ENCODE measurements at regions not wholly inside any gene's neighbourhood (a gene's known extent, or its start where the extent isn't known, plus 50 kb on each side); places are given as distances from the start of the nearest gene placed in this dataset.

GRCh38 chr1:69220672-69221071 is 347.1 kb upstream of the LRRC7 start:
- WGBS, 5 donors, result 78 to 100% (median 92%) methylated on average over 1 of the region's 1 CpG

GRCh38 chr1:69221524-69221923 is 346.2 kb upstream of the LRRC7 start:
- peaks cover 0 to under 1% (median 0%) of the 10 kb centered on the region in 8 donors for H3K9me3 ChIP-seq
- TF ChIP-seq POLR2AphosphoS5 (IDR thresholded peaks at IDR 0.05) (no peak), CTCF (IDR thresholded peaks at IDR 0.05 in 8 of 11, conservative IDR thresholded peaks at IDR 0.05 in 3 of 11) (no peak), POLR2A (IDR thresholded peaks at IDR 0.05) (no peak)
- H3K27me3 ChIP-seq (replicated peaks in 1 of 7), result no peaks in the 10 kb centered on the region
- H3K4me3 ChIP-seq, result no peak overlapping the region
- H3K27ac ChIP-seq, result no peak overlapping the region
- DNase-seq, result no peak
- H3K36me3 ChIP-seq, result no peaks in the 10 kb centered on the region
- intact Hi-C loops (cut with DNase I; ENCODE audit: low total_unique reads), result no loop called here
- 46 to 63% (median 51%) methylated on average over 1 of the region's 1 CpG for WGBS, 5 donors
- no peaks in the 10 kb centered on the region for H3K4me1 ChIP-seq

More at GRCh38 chr1:69220672-69221071, 347.1 kb upstream of the LRRC7 start:
- H3K4me1 ChIP-seq, result no peaks in the 10 kb centered on the region
- H3K4me3 ChIP-seq, result no peak overlapping the region
- TF ChIP-seq CTCF (IDR thresholded peaks at IDR 0.05 in 8 of 11, conservative IDR thresholded peaks at IDR 0.05 in 3 of 11), result no peak
- TF ChIP-seq POLR2A (IDR thresholded peaks at IDR 0.05), result no peak
- no peak for TF ChIP-seq POLR2AphosphoS5 (IDR thresholded peaks at IDR 0.05)
- intact Hi-C loops (cut with DNase I; ENCODE audit: low total_unique reads), result no loop called here
- peaks cover 0 to 8% (median 3%) of the 10 kb centered on the region in 8 donors for H3K9me3 ChIP-seq
- H3K27ac ChIP-seq, result no peak overlapping the region
- H3K36me3 ChIP-seq, result no peaks in the 10 kb centered on the region
- no peak for DNase-seq
- H3K27me3 ChIP-seq (replicated peaks in 1 of 7), result no peaks in the 10 kb centered on the region

GRCh38 chr1:69223156-69223555 is 344.6 kb upstream of the LRRC7 start:
- intact Hi-C loops (cut with DNase I; ENCODE audit: low total_unique reads), result no loop called here
- Histone ChIP-seq H3K27me3 (replicated peaks in 1 of 7) (no peaks in the 10 kb centered on the region), H3K4me1 (no peaks in the 10 kb centered on the region), H3K27ac (no peak overlapping the region), H3K9me3 (no peaks in the 10 kb centered on the region), H3K36me3 (no peaks in the 10 kb centered on the region), H3K4me3 (no peak overlapping the region)
- DNase-seq, result no peak
- TF ChIP-seq CTCF (IDR thresholded peaks at IDR 0.05 in 8 of 11, conservative IDR thresholded peaks at IDR 0.05 in 3 of 11) (no peak), POLR2AphosphoS5 (IDR thresholded peaks at IDR 0.05) (no peak), POLR2A (IDR thresholded peaks at IDR 0.05) (no peak)
- 33 to 50% (median 37%) methylated on average over 1 of the region's 1 CpG for WGBS, 5 donors

GRCh38 chr1:69228501-69228900 is 339.2 kb upstream of the LRRC7 start:
- H3K9me3 ChIP-seq, result no peaks in the 10 kb centered on the region
- DNase-seq, result no peak
- TF ChIP-seq POLR2A (IDR thresholded peaks at IDR 0.05) (no peak), POLR2AphosphoS5 (IDR thresholded peaks at IDR 0.05) (no peak), CTCF (IDR thresholded peaks at IDR 0.05 in 8 of 11, conservative IDR thresholded peaks at IDR 0.05 in 3 of 11) (no peak)
- WGBS, 5 donors, result 0 to 43% (median 3%) methylated on average over 1 of the region's 1 CpG
- H3K4me1 ChIP-seq, result no peaks in the 10 kb centered on the region
- no peak overlapping the region for H3K27ac ChIP-seq
- intact Hi-C loops (cut with DNase I; ENCODE audit: low total_unique reads), result no loop called here
- H3K4me3 ChIP-seq, result no peak overlapping the region
- H3K36me3 ChIP-seq, result no peaks in the 10 kb centered on the region
- no peaks in the 10 kb centered on the region for H3K27me3 ChIP-seq (replicated peaks in 1 of 7)
